Astrocyte (in vitro differentiated cells and primary cell): ENCODE measurements at regions not wholly inside any gene's neighbourhood (a gene's known extent, or its start where the extent isn't known, plus 50 kb on each side); places are given as distances from the start of the nearest gene placed in this dataset.

Source experiments
- CTCF ChIP-seq: IDR thresholded peaks from 2 replicates; pipeline ENCODE4 v1.5.1; 2011; ENCODE audit warnings: low read depth, mild to moderate bottlenecking, inconsistent platforms, low read length, moderate library complexity; ENCODE audit not compliant: insufficient read depth
- EZH2 ChIP-seq: IDR thresholded peaks from 2 replicates; pipeline ENCODE4 v1.6.1; 2012; ENCODE audit warnings: mild to moderate bottlenecking, low read length, inconsistent platforms; ENCODE audit not compliant: insufficient read depth

- no peak for TF ChIP-seq CTCF
- no peak for TF ChIP-seq EZH2
Measured at GRCh38 chr4:158056689-158057245, 116.1 kb downstream of the GASK1B start.
